ENCODE measurements at regions not wholly inside any gene's neighbourhood (a gene's known extent, or its start where the extent isn't known, plus 50 kb on each side); places are given as distances from the start of the nearest gene placed in this dataset.

DNA sequence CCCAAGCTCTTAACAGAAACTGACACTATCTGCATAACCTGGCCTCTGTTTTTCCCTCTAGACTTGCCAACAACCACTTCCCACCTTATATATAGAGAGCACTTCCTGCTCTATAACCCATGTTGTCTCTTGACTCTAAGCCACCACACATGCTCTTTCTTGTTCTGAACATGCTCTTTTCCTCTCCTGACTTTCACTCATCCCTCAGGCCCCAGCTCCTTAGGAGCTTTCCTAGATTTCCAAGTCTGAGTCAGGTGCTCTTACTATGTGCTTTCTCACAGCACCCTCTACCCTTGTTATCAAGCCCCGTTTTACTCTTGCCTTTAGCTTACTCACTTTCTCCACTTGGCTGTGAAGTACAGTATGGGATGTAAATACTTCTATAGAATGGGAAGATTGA is 143.9 kb upstream of the EYA4 start:
- intact Hi-C loops (cut with DNase I), result no loop called here
- Histone ChIP-seq H3K4me1 (replicated peaks) (no peaks in the 10 kb centered on the region), H3K9me3 (no peaks in the 10 kb centered on the region), H3K4me3 (no peak overlapping the region), H3K36me3 (no peaks in the 10 kb centered on the region), H3K27ac (no peak overlapping the region), H3K27me3 (replicated peaks; ENCODE audit: insufficient read depth) (no peaks in the 10 kb centered on the region)
- TF ChIP-seq, protein P1, sequence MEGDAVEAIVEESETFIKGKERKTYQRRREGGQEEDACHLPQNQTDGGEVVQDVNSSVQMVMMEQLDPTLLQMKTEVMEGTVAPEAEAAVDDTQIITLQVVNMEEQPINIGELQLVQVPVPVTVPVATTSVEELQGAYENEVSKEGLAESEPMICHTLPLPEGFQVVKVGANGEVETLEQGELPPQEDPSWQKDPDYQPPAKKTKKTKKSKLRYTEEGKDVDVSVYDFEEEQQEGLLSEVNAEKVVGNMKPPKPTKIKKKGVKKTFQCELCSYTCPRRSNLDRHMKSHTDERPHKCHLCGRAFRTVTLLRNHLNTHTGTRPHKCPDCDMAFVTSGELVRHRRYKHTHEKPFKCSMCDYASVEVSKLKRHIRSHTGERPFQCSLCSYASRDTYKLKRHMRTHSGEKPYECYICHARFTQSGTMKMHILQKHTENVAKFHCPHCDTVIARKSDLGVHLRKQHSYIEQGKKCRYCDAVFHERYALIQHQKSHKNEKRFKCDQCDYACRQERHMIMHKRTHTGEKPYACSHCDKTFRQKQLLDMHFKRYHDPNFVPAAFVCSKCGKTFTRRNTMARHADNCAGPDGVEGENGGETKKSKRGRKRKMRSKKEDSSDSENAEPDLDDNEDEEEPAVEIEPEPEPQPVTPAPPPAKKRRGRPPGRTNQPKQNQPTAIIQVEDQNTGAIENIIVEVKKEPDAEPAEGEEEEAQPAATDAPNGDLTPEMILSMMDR (IDR thresholded peaks at IDR 0.05), result no peak
- TF ChIP-seq POLR2A (IDR thresholded peaks at IDR 0.05), result no peak
- no peak for TF ChIP-seq POLR2AphosphoS5 (IDR thresholded peaks at IDR 0.05)
- 81% methylated on average over 1 of the region's 1 CpG for WGBS
- DNase-seq (ENCODE audit: low spot score), result no peak

DNA sequence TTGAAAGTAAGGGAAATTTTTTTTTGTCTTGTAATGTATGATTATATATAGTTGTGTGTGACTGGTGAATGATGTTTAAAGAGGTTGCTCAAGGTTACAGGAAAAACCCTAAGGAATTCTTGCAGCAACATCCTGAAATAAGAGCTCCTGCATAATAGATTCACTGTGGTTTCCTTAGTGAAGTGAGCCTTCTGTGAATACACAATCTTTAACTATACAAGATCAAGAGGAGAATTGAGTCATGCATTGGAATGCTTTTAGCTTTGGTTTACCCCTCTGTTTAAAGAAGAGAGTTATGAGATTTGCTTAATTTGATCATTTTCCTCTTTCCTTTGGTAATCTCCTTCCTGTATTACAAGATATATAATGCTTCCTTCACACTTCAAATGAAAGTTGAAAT is 141.6 kb upstream of the EYA4 start:
- Histone ChIP-seq H3K27ac (no peak overlapping the region), H3K4me3 (no peak overlapping the region), H3K4me1 (replicated peaks) (no peaks in the 10 kb centered on the region), H3K36me3 (no peaks in the 10 kb centered on the region), H3K27me3 (replicated peaks; ENCODE audit: insufficient read depth) (no peaks in the 10 kb centered on the region), H3K9me3 (no peaks in the 10 kb centered on the region)
- intact Hi-C loops (cut with DNase I), result no loop called here
- TF ChIP-seq POLR2A (IDR thresholded peaks at IDR 0.05) (no peak), POLR2AphosphoS5 (IDR thresholded peaks at IDR 0.05) (no peak)
- TF ChIP-seq, protein P1 (IDR thresholded peaks at IDR 0.05), result no peak
- DNase-seq (ENCODE audit: low spot score), result no peak

DNA sequence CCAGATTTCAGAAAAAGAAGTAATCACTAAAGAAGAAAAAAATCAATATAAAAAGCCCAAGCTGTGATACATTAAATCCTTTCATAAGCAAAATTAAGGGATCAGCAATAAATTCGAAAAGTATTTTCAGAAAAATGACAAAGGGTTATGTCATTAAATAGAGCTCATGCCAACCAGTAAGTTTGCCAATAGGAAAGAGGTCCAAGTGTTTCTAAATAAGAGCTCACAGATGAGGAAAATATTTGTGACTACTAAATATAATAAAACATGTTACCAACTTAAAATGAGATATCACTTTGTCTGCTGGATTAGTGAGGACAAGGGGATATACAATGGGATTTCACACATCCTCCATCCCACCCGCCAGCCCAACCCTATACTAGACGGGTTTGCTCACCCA is 140.3 kb upstream of the EYA4 start:
- Histone ChIP-seq H3K4me3 (no peak overlapping the region), H3K9me3 (no peaks in the 10 kb centered on the region), H3K27me3 (replicated peaks; ENCODE audit: insufficient read depth) (no peaks in the 10 kb centered on the region), H3K4me1 (replicated peaks) (no peaks in the 10 kb centered on the region), H3K27ac (no peak overlapping the region), H3K36me3 (no peaks in the 10 kb centered on the region)
- TF ChIP-seq POLR2AphosphoS5 (IDR thresholded peaks at IDR 0.05), result no peak
- DNase-seq (ENCODE audit: low spot score), result no peak
- intact Hi-C loops (cut with DNase I), result no loop called here
- 83% methylated on average over 3 of the region's 3 CpGs for WGBS

DNA sequence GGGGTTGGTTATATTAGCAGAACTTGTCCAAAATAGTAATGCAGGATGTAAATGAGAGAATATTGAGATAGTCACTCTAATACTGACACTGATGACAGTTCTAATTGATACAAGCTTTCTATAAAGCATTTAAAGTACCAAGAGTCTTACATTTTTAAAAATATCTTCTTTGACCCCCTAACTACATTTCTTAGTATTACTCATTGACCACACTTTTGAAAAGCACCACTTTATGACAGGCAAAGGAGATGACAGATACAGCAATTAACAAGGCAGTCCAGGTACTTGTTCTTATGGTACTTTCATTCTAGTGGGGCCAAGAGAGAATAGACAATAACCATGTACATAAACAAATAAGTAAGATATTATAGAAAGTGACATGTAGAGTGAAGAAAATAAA is 139.4 kb upstream of the EYA4 start:
- H3K27ac ChIP-seq, result no peak overlapping the region

DNA sequence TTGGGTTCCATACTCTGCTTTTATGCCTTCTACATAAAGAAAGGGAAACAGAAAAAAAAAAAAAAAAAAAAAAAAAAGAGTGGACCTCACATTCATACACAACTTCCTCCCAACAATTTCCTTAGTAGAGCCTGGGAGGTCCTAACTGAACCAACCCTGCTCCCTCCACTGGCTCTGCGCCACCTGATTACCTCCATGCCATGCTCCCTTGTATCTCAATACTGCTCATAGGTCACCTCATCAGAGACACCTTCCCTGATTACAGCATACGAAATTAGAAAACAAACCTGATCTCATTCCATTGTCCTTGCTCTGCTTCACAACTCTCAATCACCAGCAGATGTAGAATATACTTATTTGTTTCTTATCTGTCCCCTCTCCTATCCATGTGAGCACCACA is 134.2 kb upstream of the EYA4 start:
- Histone ChIP-seq H3K9me3 (no peaks in the 10 kb centered on the region), H3K36me3 (no peaks in the 10 kb centered on the region), H3K4me1 (replicated peaks) (no peaks in the 10 kb centered on the region), H3K4me3 (no peak overlapping the region), H3K27ac (no peak overlapping the region), H3K27me3 (replicated peaks; ENCODE audit: insufficient read depth) (no peaks in the 10 kb centered on the region)
- intact Hi-C loops (cut with DNase I), result no loop called here
- TF ChIP-seq POLR2A (IDR thresholded peaks at IDR 0.05) (no peak), POLR2AphosphoS5 (IDR thresholded peaks at IDR 0.05) (no peak)
- TF ChIP-seq, protein P1 (IDR thresholded peaks at IDR 0.05), result no peak
- no peak for DNase-seq (ENCODE audit: low spot score)
- WGBS, result 92% methylated on average over 2 of the region's 2 CpGs

More for the DNA sequence above, 139.4 kb upstream of the EYA4 start:
- Histone ChIP-seq H3K4me1 (replicated peaks) (no peaks in the 10 kb centered on the region), H3K4me3 (no peak overlapping the region), H3K9me3 (no peaks in the 10 kb centered on the region), H3K27me3 (replicated peaks; ENCODE audit: insufficient read depth) (no peaks in the 10 kb centered on the region), H3K36me3 (no peaks in the 10 kb centered on the region)
- DNase-seq (ENCODE audit: low spot score), result no peak
- intact Hi-C loops (cut with DNase I), result no loop called here
- no peak for TF ChIP-seq POLR2AphosphoS5 (IDR thresholded peaks at IDR 0.05)
- TF ChIP-seq, protein P1 (IDR thresholded peaks at IDR 0.05), result no peak
- TF ChIP-seq POLR2A (IDR thresholded peaks at IDR 0.05), result no peak

Measured in prostate gland (tissue), 2 donors.